LNCAP (cell line): ENCODE measurements at regions not wholly inside any gene's neighbourhood (a gene's known extent, or its start where the extent isn't known, plus 50 kb on each side); places are given as distances from the start of the nearest gene placed in this dataset.

ENCODE experiments used
- CTCF ChIP-seq: fragments of 450-650 bp; IDR thresholded peaks from 2 replicates; pipeline ENCODE4 v1.5.1; 2017; ENCODE audit warnings: mild to moderate bottlenecking

- TF ChIP-seq CTCF: no peak
These were observed 116.5 kb upstream of the SLC45A1 start for GRCh38 chr1:8201331-8201861.

- TF ChIP-seq CTCF: no peak
These were observed 117.4 kb upstream of the SLC45A1 start for GRCh38 chr1:8200317-8201115.

- TF ChIP-seq CTCF: no peak
These were observed 119.4 kb upstream of the SLC45A1 start for GRCh38 chr1:8198522-8198921.

- TF ChIP-seq CTCF: no peak
These were observed 120.2 kb upstream of the SLC45A1 start for GRCh38 chr1:8197493-8198282.

- TF ChIP-seq CTCF: no peak
These were observed 123.3 kb upstream of the SLC45A1 start for GRCh38 chr1:8194481-8195227.

- TF ChIP-seq CTCF: no peak
These were observed 124.0 kb upstream of the SLC45A1 start for GRCh38 chr1:8193840-8194406.

GRCh38 chr1:8191474-8191873, 126.4 kb upstream of the SLC45A1 start:
- no peak for TF ChIP-seq CTCF
